ENCODE measurements at regions not wholly inside any gene's neighbourhood (a gene's known extent, or its start where the extent isn't known, plus 50 kb on each side); places are given as distances from the start of the nearest gene placed in this dataset.

- no peak for TF ChIP-seq POLR2A (IDR thresholded peaks at IDR 0.05; ENCODE audit: low read depth, low read length)
- no peak for TF ChIP-seq POLR2AphosphoS5 (IDR thresholded peaks at IDR 0.05; ENCODE audit: low read depth, low read length)
- TF ChIP-seq TAF1 (IDR thresholded peaks at IDR 0.05; ENCODE audit: borderline replicate concordance, low read depth, low read length) = no peak
Observed at GRCh38 chr4:167623241-167623572, 388.9 kb upstream of the SPOCK3 start.

Measured in GM12892 (cell line).